SW480 (cell line): ENCODE measurements at regions not wholly inside any gene's neighbourhood (a gene's known extent, or its start where the extent isn't known, plus 50 kb on each side); places are given as distances from the start of the nearest gene placed in this dataset.
A peak's percentile ranks its signal among the peaks of the same experiment; 100 is the strongest.

ENCODE experiments used
- DNase-seq: peaks from one replicate; pipeline ENCODE4 v3.0.0-alpha.2; 2016; ENCODE audit warnings: low spot score

- DNase-seq = peak; percentile 93
These were observed 385.6 kb downstream of the GRIN2B start for GRCh38 chr12:13595536-13596443.

- DNase-seq = no peak
These were observed 386.5 kb downstream of the GRIN2B start for GRCh38 chr12:13594731-13595514.

GRCh38 chr12:13592063-13592942 is 389.1 kb downstream of the GRIN2B start:
- DNase-seq = peak; percentile 87

- peak; percentile 94 for DNase-seq
These were observed 389.9 kb downstream of the GRIN2B start for GRCh38 chr12:13591488-13591887.

DNA sequence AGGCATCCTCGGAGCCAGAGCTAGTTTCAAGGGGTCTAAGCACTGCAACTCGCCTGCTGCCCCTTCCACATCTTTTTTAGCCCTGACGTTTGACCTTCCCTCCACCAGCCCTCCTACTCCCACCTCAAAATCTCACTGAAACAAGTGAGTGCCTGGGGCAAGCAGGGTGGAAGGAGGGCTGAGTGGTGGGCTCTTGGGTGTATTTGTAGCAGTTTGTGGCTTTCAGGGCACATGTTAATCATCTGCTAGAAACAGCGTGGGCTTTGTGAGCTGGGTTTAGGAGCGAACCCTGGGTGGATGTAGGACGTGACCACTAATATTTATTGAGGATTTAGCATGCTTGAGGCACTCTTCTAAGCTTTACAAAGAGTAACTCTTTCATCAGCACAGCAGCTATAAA is 390.3 kb downstream of the GRIN2B start:
- DNase-seq = no peak

GRCh38 chr12:13588574-13588973 is 392.0 kb downstream of the EMP1 start:
- no peak for DNase-seq

DNA sequence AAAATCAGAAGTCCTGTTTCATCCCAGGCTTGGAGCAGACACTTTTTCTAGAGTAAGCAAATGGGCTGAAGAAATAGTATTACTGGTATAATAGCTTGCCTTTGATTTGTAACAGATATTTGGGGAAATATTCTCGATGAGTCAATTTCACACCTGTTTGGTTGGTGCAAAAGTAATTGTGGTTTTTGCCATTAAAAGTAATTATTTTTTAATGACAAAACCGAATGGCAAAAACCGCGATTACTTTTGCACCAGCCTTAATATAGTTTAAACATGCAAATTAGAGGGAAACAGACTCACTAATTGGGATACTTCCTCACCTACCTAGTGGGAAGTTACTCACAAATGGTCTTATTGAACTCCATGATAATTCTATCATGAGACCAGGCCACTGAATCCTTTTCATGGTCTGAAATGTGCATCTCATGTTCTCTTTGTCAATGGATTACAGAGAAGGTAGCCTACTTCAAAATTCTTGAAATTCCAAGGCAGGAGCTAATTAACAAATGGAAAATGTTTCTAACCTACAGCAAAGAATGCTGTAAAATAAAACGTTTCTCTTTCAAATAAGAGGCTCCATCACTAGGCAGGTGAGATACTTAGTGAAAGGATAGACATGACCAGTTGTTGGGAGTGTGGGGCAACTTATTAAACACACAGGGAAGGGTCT is 391.3 kb downstream of the EMP1 start:
- DNase-seq = no peak

DNA sequence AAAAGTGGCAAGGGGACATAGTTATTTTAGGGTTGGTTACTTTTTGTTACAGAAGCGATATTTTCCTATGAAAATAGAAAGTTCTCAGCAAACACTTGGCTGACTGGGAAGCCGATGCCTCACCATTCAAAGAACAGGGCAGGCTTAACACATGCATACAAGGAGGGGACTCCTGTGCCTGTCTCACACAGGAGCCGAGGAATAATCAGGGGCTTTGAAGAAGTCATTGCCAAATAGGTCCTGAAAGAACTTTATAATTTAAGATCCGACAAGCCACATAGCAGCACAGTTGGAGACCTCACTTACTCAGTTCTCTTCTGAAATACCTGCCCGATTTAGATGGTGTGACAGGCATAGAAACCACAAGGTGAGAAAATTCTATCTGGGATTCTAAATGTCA is 389.8 kb downstream of the EMP1 start:
- DNase-seq = no peak

DNA sequence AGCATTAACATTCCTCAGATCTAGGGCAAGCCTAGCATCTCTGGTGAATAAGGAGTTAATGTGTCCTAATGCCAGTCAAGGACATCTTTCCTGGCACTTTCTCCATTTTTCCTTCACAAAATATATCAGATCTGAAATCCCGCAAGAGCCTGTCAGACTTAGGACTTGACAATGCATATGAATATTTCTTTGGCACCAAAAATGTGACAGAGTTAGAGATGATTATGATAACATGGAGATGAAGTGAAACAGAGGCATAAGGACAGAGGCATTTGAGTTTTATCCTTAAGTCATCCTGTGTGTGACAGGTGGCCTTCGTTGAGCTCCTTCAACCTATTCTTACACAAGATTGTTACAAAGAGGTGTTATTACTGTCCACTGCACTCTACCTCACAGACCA is 388.0 kb downstream of the EMP1 start:
- no peak for DNase-seq

GRCh38 chr12:13583630-13584029 is 387.1 kb downstream of the EMP1 start:
- DNase-seq = no peak

DNA sequence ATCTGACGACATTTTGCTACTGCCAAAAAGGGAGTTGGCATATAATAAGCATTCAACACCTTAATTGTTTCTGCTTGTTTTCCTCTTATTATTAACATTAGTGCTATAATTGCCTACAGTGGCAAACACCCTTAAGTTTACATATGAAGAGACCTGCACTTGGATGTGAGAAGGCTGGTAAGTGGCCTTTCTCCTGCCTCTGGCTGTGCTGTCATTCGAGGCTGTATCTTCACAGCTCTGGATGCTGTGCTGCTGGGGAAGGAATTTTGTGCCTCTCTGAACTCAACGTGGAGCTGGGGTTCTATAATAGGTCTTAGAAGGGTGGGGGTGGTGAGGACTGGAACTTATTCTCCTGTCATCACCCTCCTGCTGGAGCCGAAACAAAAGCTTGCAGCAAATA is 385.9 kb downstream of the EMP1 start:
- DNase-seq = no peak

- peak; percentile 25 for DNase-seq
These were observed 384.5 kb downstream of the EMP1 start for GRCh38 chr12:13581031-13581430.

GRCh38 chr12:13580206-13580605 is 383.7 kb downstream of the EMP1 start:
- DNase-seq = no peak

GRCh38 chr12:13576935-13577500 is 380.5 kb downstream of the EMP1 start:
- DNase-seq = no peak

- peak; percentile 63 for DNase-seq
These were observed 377.3 kb downstream of the EMP1 start for GRCh38 chr12:13573698-13574321.

- no peak for DNase-seq
These were observed 374.5 kb downstream of the EMP1 start for GRCh38 chr12:13571035-13571434.

GRCh38 chr12:13570005-13570694 is 373.6 kb downstream of the EMP1 start:
- DNase-seq = no peak

DNA sequence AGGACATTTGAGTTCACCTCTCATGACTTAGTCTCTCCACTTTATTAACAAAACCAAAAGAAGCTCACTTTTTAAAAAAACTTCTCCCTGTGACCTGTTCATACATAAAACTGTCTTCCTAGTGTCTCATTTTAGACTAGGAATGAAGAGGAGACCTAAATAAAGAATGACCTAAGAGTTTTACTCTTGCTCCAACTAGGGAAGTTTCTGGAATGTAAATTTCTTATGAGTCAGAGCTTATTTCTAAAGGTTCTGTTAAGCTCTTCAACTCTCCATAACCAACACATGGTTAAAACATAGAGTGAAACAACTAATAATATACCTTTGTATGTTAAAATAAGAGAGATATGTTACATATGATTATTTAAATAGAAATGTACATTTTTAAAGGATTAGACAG is 369.8 kb downstream of the EMP1 start:
- no peak for DNase-seq

GRCh38 chr12:13564266-13564810 is 367.8 kb downstream of the EMP1 start:
- no peak for DNase-seq

DNA sequence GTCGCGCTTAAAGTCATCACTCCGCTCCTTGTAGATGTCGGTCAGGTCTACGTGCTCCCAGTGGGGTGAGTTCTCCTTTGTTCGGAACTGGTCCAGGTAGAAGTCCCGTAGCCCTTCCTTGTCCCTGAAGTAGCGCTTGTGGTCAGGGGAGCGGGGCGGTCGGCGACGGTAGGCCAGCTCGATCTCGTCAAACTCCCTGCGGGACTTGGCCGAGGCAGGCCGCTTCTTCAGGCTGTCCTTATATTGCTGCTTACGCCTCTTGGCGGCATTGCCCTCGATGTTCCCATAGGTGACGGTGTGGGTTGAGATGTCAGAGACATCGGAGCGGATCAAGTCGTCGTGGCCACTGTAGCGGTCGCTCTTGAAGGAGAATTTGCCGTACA is 367.2 kb downstream of the EMP1 start:
- DNase-seq = no peak
